Epithelial cell of proximal tubule (primary cell): ENCODE measurements at regions not wholly inside any gene's neighbourhood (a gene's known extent, or its start where the extent isn't known, plus 50 kb on each side); places are given as distances from the start of the nearest gene placed in this dataset.

Experiments used
- DNase-seq: peaks from one replicate; pipeline ENCODE4 v3.0.0-alpha.2; 2011; ENCODE audit warnings: low read depth
- H3K4me3 ChIP-seq: 2 replicates; pipeline ENCODE4 v1.5.1; 2011; ENCODE audit warnings: low read depth, mild to moderate bottlenecking, low read length
- TF ChIP-seq, protein P1 (sequence below): conservative IDR thresholded peaks from 2 replicates; pipeline ENCODE4 v1.5.1; 2012; ENCODE audit warnings: low read depth, mild to moderate bottlenecking, low read length

DNA sequence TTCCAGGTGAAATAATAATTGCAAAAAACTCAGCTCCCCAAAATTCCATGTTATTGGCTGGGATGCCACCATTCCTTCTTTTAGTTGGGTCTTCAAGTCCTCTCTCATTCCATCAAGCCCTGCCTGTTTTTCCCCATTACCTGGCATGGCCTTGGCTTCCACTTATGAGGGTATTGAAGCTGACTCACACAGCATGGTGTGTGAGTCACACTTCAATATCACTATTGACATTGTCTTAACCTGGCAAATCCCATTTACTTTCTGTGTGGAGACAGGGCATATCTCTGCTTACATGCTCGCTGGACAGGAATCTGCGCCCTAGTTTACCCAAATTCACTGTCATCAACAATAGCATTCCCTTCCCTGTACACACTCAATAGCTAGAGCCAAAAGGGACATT is 1806.8 kb downstream of the BRINP3 start:
- H3K4me3 ChIP-seq: no peak overlapping the region
- TF ChIP-seq, protein P1, sequence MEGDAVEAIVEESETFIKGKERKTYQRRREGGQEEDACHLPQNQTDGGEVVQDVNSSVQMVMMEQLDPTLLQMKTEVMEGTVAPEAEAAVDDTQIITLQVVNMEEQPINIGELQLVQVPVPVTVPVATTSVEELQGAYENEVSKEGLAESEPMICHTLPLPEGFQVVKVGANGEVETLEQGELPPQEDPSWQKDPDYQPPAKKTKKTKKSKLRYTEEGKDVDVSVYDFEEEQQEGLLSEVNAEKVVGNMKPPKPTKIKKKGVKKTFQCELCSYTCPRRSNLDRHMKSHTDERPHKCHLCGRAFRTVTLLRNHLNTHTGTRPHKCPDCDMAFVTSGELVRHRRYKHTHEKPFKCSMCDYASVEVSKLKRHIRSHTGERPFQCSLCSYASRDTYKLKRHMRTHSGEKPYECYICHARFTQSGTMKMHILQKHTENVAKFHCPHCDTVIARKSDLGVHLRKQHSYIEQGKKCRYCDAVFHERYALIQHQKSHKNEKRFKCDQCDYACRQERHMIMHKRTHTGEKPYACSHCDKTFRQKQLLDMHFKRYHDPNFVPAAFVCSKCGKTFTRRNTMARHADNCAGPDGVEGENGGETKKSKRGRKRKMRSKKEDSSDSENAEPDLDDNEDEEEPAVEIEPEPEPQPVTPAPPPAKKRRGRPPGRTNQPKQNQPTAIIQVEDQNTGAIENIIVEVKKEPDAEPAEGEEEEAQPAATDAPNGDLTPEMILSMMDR: no peak
- DNase-seq: peak; percentile 59

DNA sequence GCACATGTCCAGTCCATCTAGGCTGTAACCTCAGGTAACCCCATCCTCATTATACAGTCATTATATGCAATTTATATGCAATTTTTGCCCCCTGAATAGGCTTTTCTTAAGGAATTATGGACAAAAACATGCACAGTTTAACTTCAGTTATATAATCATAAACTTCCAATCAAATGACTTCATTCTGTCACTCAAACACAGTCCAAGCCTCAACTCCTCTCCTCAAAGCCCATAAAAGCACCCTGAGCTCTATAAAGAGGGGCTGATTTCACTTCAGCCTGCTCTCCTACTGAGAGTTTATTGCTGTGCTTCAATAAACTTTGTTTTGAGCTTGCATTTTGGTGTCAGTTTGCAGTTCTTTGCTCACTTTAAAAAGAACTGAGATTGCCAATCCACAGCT is 1805.5 kb downstream of the BRINP3 start:
- no peak overlapping the region for H3K4me3 ChIP-seq
- DNase-seq: no peak
- TF ChIP-seq, protein P1: no peak

DNA sequence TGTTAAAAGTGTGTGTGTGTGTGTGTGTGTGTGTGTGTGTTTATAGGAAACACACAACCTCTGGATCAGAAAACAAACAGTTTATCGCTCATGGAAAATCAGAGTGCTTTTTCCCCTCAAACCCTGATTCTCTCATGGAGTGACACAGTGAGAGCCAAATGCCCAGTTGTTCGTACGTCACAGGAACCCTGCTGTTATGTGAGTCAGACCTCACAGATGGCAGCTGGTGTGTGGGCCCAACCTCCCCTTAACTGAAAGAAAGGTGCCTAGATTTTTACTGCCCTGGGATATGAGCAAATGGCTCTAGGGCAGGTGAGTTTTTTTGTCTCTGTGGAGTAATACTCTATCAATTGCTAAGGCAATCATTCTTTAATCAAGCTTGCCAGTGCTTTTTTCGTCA is 1788.1 kb downstream of the BRINP3 start:
- no peak overlapping the region for H3K4me3 ChIP-seq
- TF ChIP-seq, protein P1: no peak
- DNase-seq: no peak

DNA sequence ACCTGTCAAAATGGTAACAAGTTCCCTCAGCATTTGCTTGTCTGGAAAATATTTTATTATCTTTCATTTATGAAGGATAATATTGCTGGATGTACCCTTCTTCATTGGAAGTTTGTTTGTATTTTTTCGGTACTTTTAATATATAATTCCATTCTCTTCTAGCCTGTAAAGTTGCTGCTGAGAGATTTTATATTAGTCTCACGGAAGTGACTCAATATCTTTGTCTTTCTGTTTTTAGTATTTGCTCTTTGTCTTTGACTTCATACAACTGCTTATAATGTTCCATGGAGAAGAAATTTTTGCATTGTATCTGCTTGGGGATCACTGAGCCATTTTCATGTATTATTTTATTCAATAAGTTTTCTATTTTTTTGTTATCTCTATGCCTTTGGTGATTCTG is 1777.5 kb downstream of the BRINP3 start:
- no peak for DNase-seq
- H3K4me3 ChIP-seq: no peak overlapping the region
- TF ChIP-seq, protein P1: no peak

DNA sequence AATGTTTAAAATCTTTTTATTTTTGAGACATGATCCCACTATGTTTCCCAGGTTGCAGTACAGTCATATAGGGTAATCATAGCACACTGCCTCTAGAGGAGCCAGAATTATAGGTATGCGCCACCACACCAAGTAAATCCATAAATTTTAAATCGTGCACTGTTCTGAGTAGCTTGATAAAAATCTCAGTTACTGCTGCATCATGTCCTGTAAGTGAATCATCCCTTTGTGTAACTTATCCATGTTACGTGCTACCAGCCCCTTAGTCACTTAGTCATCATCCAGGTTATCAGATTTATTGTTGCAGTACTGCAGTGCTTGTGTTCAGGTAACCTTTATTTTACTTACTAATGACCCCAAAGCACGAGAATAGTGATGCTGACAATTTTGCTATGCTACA is 1770.9 kb downstream of the BRINP3 start:
- peak; percentile 9 for DNase-seq
- H3K4me3 ChIP-seq: no peak overlapping the region
- TF ChIP-seq, protein P1: no peak

DNA sequence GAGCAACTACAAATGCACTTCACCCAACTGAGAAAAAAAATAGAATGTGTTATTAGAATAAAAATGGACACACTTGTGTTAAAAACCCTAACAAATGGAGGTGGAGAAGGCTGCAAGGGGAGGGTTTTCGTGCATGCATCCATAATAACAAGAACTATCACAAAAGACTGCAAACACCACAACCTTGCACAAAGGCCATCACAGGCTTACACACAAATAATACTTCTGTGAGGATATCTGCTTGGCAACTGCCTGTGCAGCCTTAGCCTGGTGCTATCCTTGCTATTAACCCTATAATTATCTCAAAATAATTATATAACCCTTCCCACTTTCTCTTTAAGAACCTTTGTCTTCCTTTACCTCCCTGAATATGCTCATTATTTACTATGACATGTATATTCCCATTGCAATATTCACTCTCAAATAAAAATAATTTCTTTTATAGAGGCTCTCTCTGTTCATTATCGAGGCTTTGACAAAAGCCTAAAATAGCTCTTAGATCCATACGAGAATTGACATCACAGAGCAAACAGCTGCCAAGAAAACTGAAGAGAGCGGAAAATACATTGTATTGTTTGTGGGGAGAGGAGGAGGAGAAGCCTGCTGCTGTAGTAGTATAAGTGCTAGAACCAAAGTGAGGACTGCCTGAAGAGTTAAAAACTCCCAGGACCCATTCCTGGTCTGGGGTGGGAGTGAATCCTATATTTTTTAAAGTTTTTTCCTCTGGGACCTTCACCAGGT is 1768.7 kb downstream of the BRINP3 start:
- TF ChIP-seq, protein P1: no peak
- no peak for DNase-seq
- H3K4me3 ChIP-seq: no peak overlapping the region

DNA sequence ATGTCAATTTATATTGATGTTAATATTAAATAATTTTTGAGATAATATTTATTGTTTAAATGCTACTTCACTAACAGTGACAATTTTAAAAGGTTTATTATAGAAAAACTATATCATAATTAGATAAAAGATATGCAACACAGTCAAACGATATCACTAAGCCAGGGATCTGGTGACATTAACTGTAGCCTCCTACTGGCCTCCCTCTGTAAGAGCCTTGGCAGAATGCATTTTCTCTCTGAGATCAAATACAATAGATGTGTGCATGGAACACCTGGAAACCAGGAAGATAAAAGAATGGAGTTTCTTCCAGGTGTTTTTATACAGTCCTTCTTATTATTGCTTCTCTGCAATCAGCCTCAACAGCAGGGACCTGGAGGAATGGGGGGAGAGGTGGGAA is 1762.1 kb downstream of the BRINP3 start:
- no peak overlapping the region for H3K4me3 ChIP-seq
- TF ChIP-seq, protein P1: peak; percentile 36
- DNase-seq: no peak
